Calu3 (cell line): ENCODE measurements at regions not wholly inside any gene's neighbourhood (a gene's known extent, or its start where the extent isn't known, plus 50 kb on each side); places are given as distances from the start of the nearest gene placed in this dataset.

ENCODE experiments used
- BruUV-seq: library from RNA; stranded (reverse); fragments of 400-500 nt; replicated peaks from 2 replicates; lab custom pipeline; 2021; lab: Mats Ljungman, UMichigan
- CTCF ChIA-PET: fragments of 300-600 bp; sonication (Branson Sonifier 250); formaldehyde crosslinking; loops from one replicate; lab custom pipeline; 2022; ENCODE audit warnings: antibody characterized with exemption; lab: Charles Lee
- DNase-seq: peaks from one replicate; pipeline ENCODE4 v3.0.0; 2022
- H3K27ac Mint-ChIP-seq: one replicate; pipeline ENCODE4 v1.8.0; 2022; ENCODE audit warnings: mixed read lengths; ENCODE audit not compliant: unreplicated experiment
- H3K27me3 Mint-ChIP-seq: one replicate; pipeline ENCODE4 v1.8.0; 2022; ENCODE audit warnings: mixed read lengths; ENCODE audit not compliant: unreplicated experiment
- H3K36me3 Mint-ChIP-seq: one replicate; pipeline ENCODE4 v1.8.0; 2022; ENCODE audit warnings: mild to moderate bottlenecking, moderate library complexity, mixed read lengths; ENCODE audit not compliant: insufficient read depth, unreplicated experiment
- H3K4me1 Mint-ChIP-seq: one replicate; pipeline ENCODE4 v1.8.0; 2022; ENCODE audit warnings: mild to moderate bottlenecking, low read depth, mixed read lengths; ENCODE audit not compliant: unreplicated experiment
- H3K4me3 Mint-ChIP-seq: one replicate; pipeline ENCODE4 v1.8.0; 2022; ENCODE audit warnings: mild to moderate bottlenecking, low read depth, moderate library complexity, mixed read lengths; ENCODE audit not compliant: unreplicated experiment
- H3K9me3 Mint-ChIP-seq: one replicate; pipeline ENCODE4 v1.8.0; 2022; ENCODE audit warnings: low read depth, mixed read lengths; ENCODE audit not compliant: unreplicated experiment
- intact Hi-C: fragments of 100-400 bp; cut with micrococcal nuclease; formaldehyde crosslinking; loops from one replicate; pipeline ENCODE4 v1.10.0; 2022; ENCODE audit not compliant: unreplicated experiment
- TF ChIP-seq, protein P1 (sequence below): fragments of 200-600 bp; IDR thresholded peaks from one replicate; pipeline ENCODE4 v1.8.0; 2022; ENCODE audit warnings: antibody characterized with exemption; ENCODE audit not compliant: unreplicated experiment

DNA sequence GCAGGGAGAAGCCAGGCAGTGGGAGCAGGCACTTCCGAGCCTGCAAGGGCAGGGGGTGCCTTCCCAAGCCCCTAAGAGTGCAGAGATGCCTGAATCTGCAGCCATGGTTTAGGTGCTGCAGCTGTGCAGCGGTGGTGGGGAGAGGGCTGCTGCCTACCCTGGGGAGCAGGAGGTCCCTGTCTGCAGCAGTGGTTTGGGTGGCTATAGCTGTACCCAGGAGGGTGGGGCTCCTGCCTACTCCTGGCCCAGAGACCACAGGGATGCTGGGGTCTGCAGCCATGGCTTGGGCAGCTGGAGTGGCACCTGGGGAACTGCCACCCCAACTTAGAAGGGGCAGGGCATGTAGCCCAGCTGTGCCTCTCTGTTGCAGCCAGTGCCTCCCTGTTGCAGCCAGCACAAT lies 488.1 kb upstream of the THBS1 start:
- H3K27me3 Mint-ChIP-seq = no peaks in the 10 kb centered on the region
- H3K36me3 Mint-ChIP-seq = no peaks in the 10 kb centered on the region
- BruUV-seq = no TSS peak
- no peak overlapping the region for H3K4me3 Mint-ChIP-seq
- no peak overlapping the region for H3K27ac Mint-ChIP-seq
- TF ChIP-seq, protein P1, sequence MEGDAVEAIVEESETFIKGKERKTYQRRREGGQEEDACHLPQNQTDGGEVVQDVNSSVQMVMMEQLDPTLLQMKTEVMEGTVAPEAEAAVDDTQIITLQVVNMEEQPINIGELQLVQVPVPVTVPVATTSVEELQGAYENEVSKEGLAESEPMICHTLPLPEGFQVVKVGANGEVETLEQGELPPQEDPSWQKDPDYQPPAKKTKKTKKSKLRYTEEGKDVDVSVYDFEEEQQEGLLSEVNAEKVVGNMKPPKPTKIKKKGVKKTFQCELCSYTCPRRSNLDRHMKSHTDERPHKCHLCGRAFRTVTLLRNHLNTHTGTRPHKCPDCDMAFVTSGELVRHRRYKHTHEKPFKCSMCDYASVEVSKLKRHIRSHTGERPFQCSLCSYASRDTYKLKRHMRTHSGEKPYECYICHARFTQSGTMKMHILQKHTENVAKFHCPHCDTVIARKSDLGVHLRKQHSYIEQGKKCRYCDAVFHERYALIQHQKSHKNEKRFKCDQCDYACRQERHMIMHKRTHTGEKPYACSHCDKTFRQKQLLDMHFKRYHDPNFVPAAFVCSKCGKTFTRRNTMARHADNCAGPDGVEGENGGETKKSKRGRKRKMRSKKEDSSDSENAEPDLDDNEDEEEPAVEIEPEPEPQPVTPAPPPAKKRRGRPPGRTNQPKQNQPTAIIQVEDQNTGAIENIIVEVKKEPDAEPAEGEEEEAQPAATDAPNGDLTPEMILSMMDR = no peak
- intact Hi-C loops = no loop called here
- DNase-seq = no peak
- CTCF ChIA-PET = no interaction called here
- H3K4me1 Mint-ChIP-seq = no peaks in the 10 kb centered on the region
- H3K9me3 Mint-ChIP-seq = no peaks in the 10 kb centered on the region

DNA sequence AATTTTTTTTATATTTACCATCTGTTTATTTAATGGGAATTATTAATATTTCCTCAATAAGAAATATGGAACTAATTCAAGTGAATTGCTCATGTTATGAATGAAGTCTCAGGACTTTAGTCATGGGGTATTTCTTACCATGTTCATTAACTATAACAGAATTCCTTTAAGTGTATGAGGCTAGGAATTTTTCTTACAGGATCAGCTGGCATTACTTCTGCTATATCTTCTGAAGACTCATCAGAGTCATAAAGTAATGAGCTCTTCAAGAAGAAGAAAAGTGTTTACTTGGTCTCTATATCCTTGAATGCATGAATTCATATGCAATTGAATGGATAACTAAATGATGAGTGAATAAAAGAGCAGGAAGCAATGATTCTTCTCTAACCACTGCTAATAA lies 486.8 kb upstream of the THBS1 start:
- DNase-seq = no peak
- H3K27ac Mint-ChIP-seq = no peak overlapping the region
- no TSS peak for BruUV-seq
- no peaks in the 10 kb centered on the region for H3K27me3 Mint-ChIP-seq
- no peak overlapping the region for H3K4me3 Mint-ChIP-seq
- H3K36me3 Mint-ChIP-seq = no peaks in the 10 kb centered on the region
- TF ChIP-seq, protein P1 = no peak
- intact Hi-C loops = no loop called here
- CTCF ChIA-PET = no interaction called here
- no peaks in the 10 kb centered on the region for H3K9me3 Mint-ChIP-seq
- no peaks in the 10 kb centered on the region for H3K4me1 Mint-ChIP-seq

DNA sequence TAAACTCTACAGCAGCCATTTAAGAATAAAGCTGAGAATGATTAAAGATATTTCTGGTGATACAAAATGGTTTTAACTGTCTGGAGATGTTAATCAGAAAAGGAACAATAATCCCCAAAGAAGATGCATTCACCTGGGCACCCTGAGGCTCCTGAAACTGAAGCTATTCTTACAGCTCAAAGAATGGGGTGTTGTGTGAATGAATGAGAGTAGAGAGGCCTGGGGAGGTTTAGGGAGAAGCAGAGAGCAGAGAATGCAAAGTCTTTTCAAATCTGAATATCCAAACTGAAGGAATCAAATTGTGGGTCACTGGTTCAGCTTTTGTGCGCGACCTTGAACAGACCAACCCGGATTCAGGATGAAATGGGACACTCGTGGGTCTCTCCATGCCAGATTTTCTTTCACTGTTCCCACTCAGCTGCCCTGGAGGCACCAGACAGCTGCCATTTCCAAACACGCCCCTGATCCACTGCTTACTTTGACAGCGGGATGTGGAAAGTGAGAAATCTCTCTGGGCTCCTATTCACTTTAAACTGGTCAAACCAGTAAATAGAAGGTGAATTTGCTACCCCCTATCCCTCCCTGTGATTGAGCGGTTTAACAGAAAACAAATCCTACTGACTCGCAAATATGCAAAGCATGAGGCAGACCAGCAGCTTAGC lies 485.5 kb upstream of the THBS1 start:
- DNase-seq = no peak
- intact Hi-C loops = no loop called here
- H3K4me1 Mint-ChIP-seq = no peaks in the 10 kb centered on the region

DNA sequence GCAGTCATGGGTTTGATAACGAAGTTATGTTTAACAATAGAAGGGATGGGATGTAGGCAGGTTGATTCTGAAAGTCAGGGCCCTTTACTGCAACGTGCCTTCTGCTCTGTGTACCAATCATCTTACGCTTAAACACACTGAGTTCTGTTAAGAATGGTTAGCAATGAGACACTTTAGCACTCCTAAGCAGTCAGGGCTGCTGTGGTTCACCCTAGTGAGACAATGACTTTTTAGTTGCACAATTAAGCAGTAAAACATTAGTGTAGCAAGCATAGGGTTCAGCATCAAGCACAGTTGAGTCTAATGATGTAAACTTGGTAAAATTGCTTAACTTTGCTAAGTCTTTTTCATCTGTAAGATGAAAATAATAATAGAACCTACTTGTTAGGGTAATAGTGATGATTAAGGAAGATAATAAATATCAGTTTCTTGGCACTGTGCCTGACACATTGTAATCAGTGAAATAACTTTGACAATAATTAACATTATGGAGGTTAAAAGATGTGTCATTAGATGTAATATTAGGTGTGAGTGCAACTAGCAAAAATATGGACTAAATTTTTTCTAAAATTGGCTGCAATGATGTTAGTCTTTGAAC lies 484.2 kb upstream of the THBS1 start:
- Mint-ChIP-seq H3K27me3 (no peaks in the 10 kb centered on the region), H3K4me3 (no peak overlapping the region), H3K9me3 (no peaks in the 10 kb centered on the region), H3K4me1 (no peaks in the 10 kb centered on the region), H3K27ac (no peak overlapping the region), H3K36me3 (no peaks in the 10 kb centered on the region)
- CTCF ChIA-PET = no interaction called here
- no peak for DNase-seq
- no TSS peak for BruUV-seq
- TF ChIP-seq, protein P1 = no peak
- intact Hi-C loops = no loop called here

More for the DNA sequence above, 485.5 kb upstream of the THBS1 start:
- Mint-ChIP-seq H3K27ac (no peak overlapping the region), H3K9me3 (no peaks in the 10 kb centered on the region), H3K36me3 (no peaks in the 10 kb centered on the region), H3K27me3 (no peaks in the 10 kb centered on the region), H3K4me3 (no peak overlapping the region)
- CTCF ChIA-PET = no interaction called here
- BruUV-seq = no TSS peak
- TF ChIP-seq, protein P1 = no peak
